NCI-H1436 (cell line): ENCODE measurements at regions not wholly inside any gene's neighbourhood (a gene's known extent, or its start where the extent isn't known, plus 50 kb on each side); places are given as distances from the start of the nearest gene placed in this dataset.
"Not testable (repeated sequence)": the region's sequence is repeated elsewhere in the genome, so short reads cannot be mapped to it uniquely, and the experiment has no call there.

Experiments used
- DNase-seq: peaks from one replicate; lab custom pipeline; 2025; lab: John Stamatoyannopoulos, UW

GRCh38 chrX:125678258-125678657 is 358.6 kb downstream of the TEX13C start:
- no peak for DNase-seq

- no peak for DNase-seq
These were observed 360.7 kb downstream of the TEX13C start for GRCh38 chrX:125680366-125680765.

- no peak for DNase-seq
These were observed 361.4 kb downstream of the TEX13C start for GRCh38 chrX:125681058-125681457.

- no peak for DNase-seq
These were observed 361.8 kb downstream of the TEX13C start for GRCh38 chrX:125681507-125681906.

GRCh38 chrX:125690522-125690921 is 370.9 kb downstream of the TEX13C start:
- not testable (repeated sequence) for DNase-seq

- no peak for DNase-seq
These were observed 374.5 kb downstream of the TEX13C start for GRCh38 chrX:125694171-125694570.

- DNase-seq, result no peak
These were observed 389.4 kb downstream of the TEX13C start for GRCh38 chrX:125709074-125709473.

- no peak for DNase-seq
These were observed 389.9 kb downstream of the TEX13C start for GRCh38 chrX:125709532-125709931.

GRCh38 chrX:125710403-125711062 is 390.9 kb downstream of the TEX13C start:
- no peak for DNase-seq

- no peak for DNase-seq
These were observed 391.4 kb downstream of the TEX13C start for GRCh38 chrX:125711103-125711502.

- DNase-seq, result no peak
These were observed 394.0 kb downstream of the TEX13C start for GRCh38 chrX:125713633-125714032.

- DNase-seq, result no peak
These were observed 407.4 kb downstream of the TEX13C start for GRCh38 chrX:125727117-125727516.

- DNase-seq, result no peak
These were observed 416.5 kb downstream of the TEX13C start for GRCh38 chrX:125736008-125736729.

GRCh38 chrX:125742811-125743210 is 423.1 kb downstream of the TEX13C start:
- DNase-seq, result no peak

- no peak for DNase-seq
These were observed 421.2 kb downstream of the DCAF12L2 start for GRCh38 chrX:125744914-125745313.

GRCh38 chrX:125757794-125758564 is 408.1 kb downstream of the DCAF12L2 start:
- no peak for DNase-seq

- no peak for DNase-seq
These were observed 407.3 kb downstream of the DCAF12L2 start for GRCh38 chrX:125758819-125759218.

GRCh38 chrX:125762954-125763353 is 403.1 kb downstream of the DCAF12L2 start:
- no peak for DNase-seq

GRCh38 chrX:125765347-125765746 is 400.7 kb downstream of the DCAF12L2 start:
- no peak for DNase-seq

- DNase-seq, result no peak
These were observed 396.5 kb downstream of the DCAF12L2 start for GRCh38 chrX:125769628-125770027.

GRCh38 chrX:125778261-125778660 is 387.8 kb downstream of the DCAF12L2 start:
- no peak for DNase-seq

GRCh38 chrX:125782184-125782583 is 383.9 kb downstream of the DCAF12L2 start:
- no peak for DNase-seq

- no peak for DNase-seq
These were observed 379.8 kb downstream of the DCAF12L2 start for GRCh38 chrX:125786316-125786715.
